GM21526 (cell line): ENCODE measurements at regions not wholly inside any gene's neighbourhood (a gene's known extent, or its start where the extent isn't known, plus 50 kb on each side); places are given as distances from the start of the nearest gene placed in this dataset.

Experiments used
- ATAC-seq: cut with Tn5 transposase; IDR thresholded peaks from one replicate; pipeline ENCODE4 v1.9.1; 2021; ENCODE audit warnings: moderate library complexity; ENCODE audit not compliant: unreplicated experiment, low FRiP score

DNA sequence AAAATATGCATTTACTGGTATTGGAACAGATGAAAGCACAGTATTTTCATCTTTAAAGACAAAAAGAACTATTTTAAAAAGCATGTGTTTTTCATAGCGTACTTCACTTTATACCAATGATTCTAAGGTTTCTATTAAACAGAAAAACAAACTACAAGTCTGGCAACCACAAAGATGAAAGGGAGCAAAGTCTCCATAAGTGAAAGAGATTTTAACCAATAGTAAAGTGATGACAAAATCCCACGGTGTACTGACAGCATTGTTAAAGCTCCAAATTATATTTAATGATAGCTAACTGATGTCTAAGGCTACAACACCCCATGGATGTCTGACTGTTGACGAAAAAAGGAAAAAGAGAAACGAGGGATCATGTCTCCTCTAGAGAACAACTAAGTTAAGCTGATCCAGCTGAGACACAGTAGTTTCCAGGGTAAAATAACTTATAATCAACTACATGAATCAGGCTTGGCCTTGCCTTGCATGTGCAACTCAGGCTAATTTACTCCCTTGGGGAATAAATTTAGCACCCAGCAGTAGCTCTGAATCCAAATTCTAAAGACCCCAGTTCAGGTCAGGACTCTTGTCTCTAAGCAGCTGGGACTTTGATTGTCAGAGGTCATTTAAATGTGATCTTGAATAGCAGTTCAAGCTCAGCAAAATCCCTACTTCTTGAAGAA is 56.0 kb upstream of the TAB2 start:
- no peak for ATAC-seq

GRCh38 chr6:149263321-149263720 is 54.2 kb upstream of the TAB2 start:
- ATAC-seq, result no peak

GRCh38 chr6:149264629-149265028 is 52.9 kb upstream of the TAB2 start:
- ATAC-seq, result no peak

DNA sequence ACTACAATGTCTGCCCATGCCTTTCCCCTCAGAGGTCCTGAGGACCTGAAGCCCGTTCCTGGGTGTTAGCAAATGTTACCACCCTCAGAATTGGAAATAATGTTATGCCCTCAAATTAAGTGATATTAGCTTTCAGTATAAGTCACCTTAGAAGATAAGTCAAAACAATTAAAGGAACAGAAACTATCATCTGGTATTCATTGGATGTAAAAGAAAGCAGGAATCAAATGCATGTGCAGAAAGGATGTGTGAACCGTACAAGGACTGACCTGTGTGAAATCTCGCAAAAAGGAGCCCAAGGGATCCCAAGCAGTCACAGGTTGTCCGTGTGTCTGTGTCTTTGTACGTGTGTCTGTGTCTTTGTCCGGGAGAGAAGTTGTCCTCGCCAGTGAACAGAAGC is 51.6 kb upstream of the TAB2 start:
- ATAC-seq, result no peak

DNA sequence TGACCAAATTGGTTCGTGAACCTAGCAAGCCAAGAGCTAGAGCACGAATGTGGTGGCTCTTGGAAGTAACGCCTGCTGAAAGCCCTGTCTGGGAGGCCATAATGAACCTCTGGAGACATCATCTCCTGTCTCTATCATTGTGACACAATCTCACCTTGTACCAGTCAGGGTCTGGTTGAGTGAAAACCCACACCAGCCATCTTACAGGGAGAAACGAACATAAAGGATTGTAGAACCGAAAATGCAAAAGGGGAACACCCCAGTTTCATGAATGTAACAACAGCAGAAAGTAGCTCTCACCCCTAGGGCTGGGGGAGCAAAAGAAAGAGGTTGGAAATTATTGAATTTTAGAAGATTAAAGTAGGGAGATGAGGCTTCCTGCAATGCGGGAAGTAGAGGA is 50.9 kb upstream of the TAB2 start:
- peak; percentile 75 for ATAC-seq

GRCh38 chr6:149267072-149267471 is 50.4 kb upstream of the TAB2 start:
- ATAC-seq, result no peak

- no peak for ATAC-seq
These were observed 49.9 kb upstream of the TAB2 start for GRCh38 chr6:149267513-149268043.
